ENCODE measurements at regions not wholly inside any gene's neighbourhood (a gene's known extent, or its start where the extent isn't known, plus 50 kb on each side); places are given as distances from the start of the nearest gene placed in this dataset.

DNA sequence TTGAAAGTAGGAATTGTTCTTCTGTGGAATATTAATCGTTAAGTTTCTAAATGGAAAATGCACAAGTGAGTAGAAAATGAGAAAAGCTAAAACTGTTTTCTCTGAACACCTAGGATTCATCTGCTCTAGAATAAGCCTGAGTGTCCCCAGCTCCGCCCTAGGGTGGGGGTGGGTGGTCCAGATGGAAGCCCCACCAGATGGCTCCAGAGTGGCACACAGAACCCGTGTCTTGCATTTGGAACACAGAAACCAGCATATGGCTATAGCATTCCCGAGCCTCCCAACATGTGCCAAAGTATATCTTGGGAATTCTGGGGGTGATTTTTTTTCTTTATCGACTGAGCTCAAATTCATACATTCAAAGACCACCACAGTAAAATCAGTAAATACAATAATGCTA is 517.7 kb upstream of the PSMD7 start:
- Histone ChIP-seq H3K36me3 (ENCODE audit: control insufficient read depth, insufficient read depth, low read length) (no peaks in the 10 kb centered on the region), H3K56ac (ENCODE audit: extremely low read depth, insufficient read depth, low read length) (no peak overlapping the region), H3K79me1 (ENCODE audit: low read depth in 1 of 2, low read length in 2 of 2) (no peaks in the 10 kb centered on the region), H2AK9ac (replicated peaks; ENCODE audit: low read depth, low read length, poor library complexity) (no peak overlapping the region), H4K20me1 (ENCODE audit: insufficient read depth, low read length) (no peaks in the 10 kb centered on the region), H2BK20ac (ENCODE audit: low read depth, low read length) (no peak overlapping the region), H3K9me1 (ENCODE audit: insufficient read depth, low read length) (no peaks in the 10 kb centered on the region), H3K14ac (replicated peaks; ENCODE audit: low read depth, low read length) (no peak overlapping the region), H3K27me3 (ENCODE audit: control insufficient read depth, insufficient read depth, low read length) (no peaks in the 10 kb centered on the region), H2BK120ac (ENCODE audit: low read depth, low read length) (no peak overlapping the region), H3K18ac (ENCODE audit: low read depth, low read length) (no peak overlapping the region), H2AK5ac (ENCODE audit: low read depth, low read length) (no peak overlapping the region), H3K27ac (ENCODE audit: insufficient read depth, low read length) (no peak overlapping the region), H3K4me2 (ENCODE audit: low read depth, low read length) (no peak overlapping the region), H3K9me3 (ENCODE audit: control insufficient read depth, insufficient read depth, low read length) (peaks cover 5% of the 10 kb centered on the region; the same call in 1 of the 2 replicates), H2AFZ (replicated peaks; ENCODE audit: low read length, poor library complexity) (no peak overlapping the region), H4K5ac (ENCODE audit: low read depth, low read length) (no peak overlapping the region), H3K23ac (ENCODE audit: low read depth, low read length) (no peak overlapping the region), H2BK15ac (ENCODE audit: low read depth, low read length) (no peak overlapping the region), H3K4me3 (ENCODE audit: insufficient read depth, low read depth, low read length) (no peak overlapping the region), H3K9ac (ENCODE audit: low read depth, low read length) (no peak overlapping the region), H3K4me1 (ENCODE audit: control insufficient read depth, insufficient read depth, low read length) (no peaks in the 10 kb centered on the region), H2BK5ac (ENCODE audit: low read depth, low read length, poor library complexity, severe bottlenecking) (no peak overlapping the region), H4K8ac (ENCODE audit: low read depth in 2 of 2, low read length in 2 of 2) (no peak overlapping the region), H3K4ac (ENCODE audit: low read depth, low read length) (no peak overlapping the region), H4K91ac (ENCODE audit: insufficient read depth, low read depth, low read length) (no peak overlapping the region)
- BruUV-seq (replicated peaks): no TSS peak
- no CpG with 5 or more reads among the region's 5 CpGs for WGBS, 2 experiments (ENCODE audit: extremely low coverage in 2 of 2, insufficient read length in 1 of 2)
- TF ChIP-seq RAD21 (IDR thresholded peaks at IDR 0.05; ENCODE audit: low read length): no peak
- no peak for TF ChIP-seq MAFK (IDR thresholded peaks at IDR 0.05; ENCODE audit: low read depth, low read length)
- TF ChIP-seq, protein P1, sequence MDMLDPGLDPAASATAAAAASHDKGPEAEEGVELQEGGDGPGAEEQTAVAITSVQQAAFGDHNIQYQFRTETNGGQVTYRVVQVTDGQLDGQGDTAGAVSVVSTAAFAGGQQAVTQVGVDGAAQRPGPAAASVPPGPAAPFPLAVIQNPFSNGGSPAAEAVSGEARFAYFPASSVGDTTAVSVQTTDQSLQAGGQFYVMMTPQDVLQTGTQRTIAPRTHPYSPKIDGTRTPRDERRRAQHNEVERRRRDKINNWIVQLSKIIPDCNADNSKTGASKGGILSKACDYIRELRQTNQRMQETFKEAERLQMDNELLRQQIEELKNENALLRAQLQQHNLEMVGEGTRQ (IDR thresholded peaks at IDR 0.05; ENCODE audit: low read depth, low read length): no peak
- TF ChIP-seq SMC3 (IDR thresholded peaks at IDR 0.05; ENCODE audit: low read depth, low read length): no peak
- TF ChIP-seq, protein P2, sequence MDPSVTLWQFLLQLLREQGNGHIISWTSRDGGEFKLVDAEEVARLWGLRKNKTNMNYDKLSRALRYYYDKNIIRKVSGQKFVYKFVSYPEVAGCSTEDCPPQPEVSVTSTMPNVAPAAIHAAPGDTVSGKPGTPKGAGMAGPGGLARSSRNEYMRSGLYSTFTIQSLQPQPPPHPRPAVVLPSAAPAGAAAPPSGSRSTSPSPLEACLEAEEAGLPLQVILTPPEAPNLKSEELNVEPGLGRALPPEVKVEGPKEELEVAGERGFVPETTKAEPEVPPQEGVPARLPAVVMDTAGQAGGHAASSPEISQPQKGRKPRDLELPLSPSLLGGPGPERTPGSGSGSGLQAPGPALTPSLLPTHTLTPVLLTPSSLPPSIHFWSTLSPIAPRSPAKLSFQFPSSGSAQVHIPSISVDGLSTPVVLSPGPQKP (IDR thresholded peaks at IDR 0.05; ENCODE audit: borderline replicate concordance, low read depth, low read length): no peak
- no peak for TF ChIP-seq RCOR1 (IDR thresholded peaks at IDR 0.05; ENCODE audit: insufficient replicate concordance, low read length)
- TF ChIP-seq, protein P3, sequence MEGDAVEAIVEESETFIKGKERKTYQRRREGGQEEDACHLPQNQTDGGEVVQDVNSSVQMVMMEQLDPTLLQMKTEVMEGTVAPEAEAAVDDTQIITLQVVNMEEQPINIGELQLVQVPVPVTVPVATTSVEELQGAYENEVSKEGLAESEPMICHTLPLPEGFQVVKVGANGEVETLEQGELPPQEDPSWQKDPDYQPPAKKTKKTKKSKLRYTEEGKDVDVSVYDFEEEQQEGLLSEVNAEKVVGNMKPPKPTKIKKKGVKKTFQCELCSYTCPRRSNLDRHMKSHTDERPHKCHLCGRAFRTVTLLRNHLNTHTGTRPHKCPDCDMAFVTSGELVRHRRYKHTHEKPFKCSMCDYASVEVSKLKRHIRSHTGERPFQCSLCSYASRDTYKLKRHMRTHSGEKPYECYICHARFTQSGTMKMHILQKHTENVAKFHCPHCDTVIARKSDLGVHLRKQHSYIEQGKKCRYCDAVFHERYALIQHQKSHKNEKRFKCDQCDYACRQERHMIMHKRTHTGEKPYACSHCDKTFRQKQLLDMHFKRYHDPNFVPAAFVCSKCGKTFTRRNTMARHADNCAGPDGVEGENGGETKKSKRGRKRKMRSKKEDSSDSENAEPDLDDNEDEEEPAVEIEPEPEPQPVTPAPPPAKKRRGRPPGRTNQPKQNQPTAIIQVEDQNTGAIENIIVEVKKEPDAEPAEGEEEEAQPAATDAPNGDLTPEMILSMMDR (conservative IDR thresholded peaks at IDR 0.05; ENCODE audit: low read depth, low read length): no peak
- no peak for TF ChIP-seq MXI1 (IDR thresholded peaks at IDR 0.05; ENCODE audit: borderline replicate concordance, low read depth, low read length)
- TF ChIP-seq POLR2A (IDR thresholded peaks at IDR 0.05; ENCODE audit: low read depth, low read length): no peak
- TF ChIP-seq BHLHE40 (IDR thresholded peaks at IDR 0.05; ENCODE audit: low read depth, low read length): no peak
- no peak for TF ChIP-seq CEBPB (IDR thresholded peaks at IDR 0.05; ENCODE audit: low read depth, low read length)
- TF ChIP-seq RFX5 (IDR thresholded peaks at IDR 0.05; ENCODE audit: low read depth, low read length): no peak
- no peak for TF ChIP-seq NFE2L2 (IDR thresholded peaks at IDR 0.05; ENCODE audit: low read depth, low read length)
- TF ChIP-seq FOS (IDR thresholded peaks at IDR 0.05; ENCODE audit: low read depth, low read length): no peak
- TF ChIP-seq CHD1 (IDR thresholded peaks at IDR 0.05; ENCODE audit: low read depth, low read length): no peak
- CTCF ChIA-PET: no interaction called here
- intact Hi-C loops (cut with micrococcal nuclease): no loop called here
- dilution Hi-C loops (cut with HindIII; ENCODE audit: low sequenced_read_pairs, unreplicated experiment): no loop called here
- POLR2A ChIA-PET (ENCODE audit: unreplicated experiment): no interaction called here
- ATAC-seq (ENCODE audit: low read depth): no peak
- DNase-seq: no peak
- in situ Hi-C loops (cut with MboI; ENCODE audit: low sequenced_read_pairs): no loop called here
